ENCODE measurements at regions not wholly inside any gene's neighbourhood (a gene's known extent, or its start where the extent isn't known, plus 50 kb on each side); places are given as distances from the start of the nearest gene placed in this dataset.
"Not testable (repeated sequence)": the region's sequence is repeated elsewhere in the genome, so short reads cannot be mapped to it uniquely, and the experiment has no call there.

DNA sequence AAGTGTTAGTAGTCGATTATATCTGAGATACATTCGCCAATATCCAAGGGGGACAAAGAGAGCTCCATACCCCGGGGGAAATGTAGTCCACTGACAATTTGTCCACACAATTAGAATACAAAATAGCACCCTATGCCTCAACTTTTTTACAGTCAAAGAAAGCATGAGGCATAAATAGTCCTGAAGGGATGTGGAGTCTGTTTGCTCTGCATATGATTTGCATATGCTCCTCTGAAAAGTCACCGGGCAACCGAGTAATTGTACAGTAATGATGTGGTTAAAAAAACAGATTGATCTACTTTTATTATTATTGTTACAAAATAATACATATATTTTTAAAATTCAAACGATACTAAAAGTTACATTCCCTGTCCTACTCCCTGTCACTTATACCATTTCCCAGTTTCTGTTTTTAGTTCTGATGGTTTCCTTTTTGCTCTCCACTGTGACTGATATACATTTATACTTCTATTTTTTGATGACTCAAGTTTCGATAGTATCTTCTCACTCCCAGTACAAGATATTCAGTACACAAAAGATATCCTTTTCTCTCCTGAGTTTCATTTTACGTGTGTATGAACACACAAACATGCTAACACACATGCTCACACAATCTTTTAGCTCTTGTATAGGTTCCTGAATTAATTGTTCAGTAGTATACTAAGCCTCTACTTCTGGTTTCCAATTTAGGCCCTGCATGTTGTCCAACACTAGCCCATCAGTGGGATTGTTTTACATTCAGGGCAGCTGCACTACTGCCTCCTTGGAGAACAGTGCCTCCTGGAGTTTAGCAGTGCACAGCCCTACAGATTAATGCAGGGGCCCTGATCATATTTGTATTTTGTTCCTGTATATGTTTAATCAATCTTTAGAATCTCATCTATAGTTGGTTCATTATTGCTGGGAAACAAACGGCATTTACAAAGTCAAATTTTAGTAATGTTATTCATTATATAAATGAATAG lies 130.9 kb downstream of the TES start:
- DNase-seq (ENCODE audit: low spot score) (no peak), FAIRE-seq (no peak)

DNA sequence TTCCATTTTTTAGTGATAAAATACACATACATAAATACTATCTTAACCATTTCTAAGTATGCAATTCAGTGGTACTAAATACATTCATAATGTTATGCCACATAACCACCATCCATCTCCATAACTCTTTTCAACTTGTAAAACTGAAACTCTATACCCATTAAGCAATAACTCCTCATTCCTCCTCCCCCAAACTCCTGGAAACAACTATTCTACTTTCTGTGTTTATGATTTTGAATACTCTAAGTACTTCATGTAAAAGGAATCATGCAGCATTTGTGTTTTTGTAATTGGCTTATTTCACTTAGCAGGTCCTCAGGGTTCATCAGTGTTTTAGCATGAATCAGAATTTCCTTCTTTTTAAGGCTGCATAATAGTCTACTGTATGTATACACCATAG lies 131.8 kb downstream of the TES start:
- DNase-seq (ENCODE audit: low spot score) (no peak), FAIRE-seq (no peak)

DNA sequence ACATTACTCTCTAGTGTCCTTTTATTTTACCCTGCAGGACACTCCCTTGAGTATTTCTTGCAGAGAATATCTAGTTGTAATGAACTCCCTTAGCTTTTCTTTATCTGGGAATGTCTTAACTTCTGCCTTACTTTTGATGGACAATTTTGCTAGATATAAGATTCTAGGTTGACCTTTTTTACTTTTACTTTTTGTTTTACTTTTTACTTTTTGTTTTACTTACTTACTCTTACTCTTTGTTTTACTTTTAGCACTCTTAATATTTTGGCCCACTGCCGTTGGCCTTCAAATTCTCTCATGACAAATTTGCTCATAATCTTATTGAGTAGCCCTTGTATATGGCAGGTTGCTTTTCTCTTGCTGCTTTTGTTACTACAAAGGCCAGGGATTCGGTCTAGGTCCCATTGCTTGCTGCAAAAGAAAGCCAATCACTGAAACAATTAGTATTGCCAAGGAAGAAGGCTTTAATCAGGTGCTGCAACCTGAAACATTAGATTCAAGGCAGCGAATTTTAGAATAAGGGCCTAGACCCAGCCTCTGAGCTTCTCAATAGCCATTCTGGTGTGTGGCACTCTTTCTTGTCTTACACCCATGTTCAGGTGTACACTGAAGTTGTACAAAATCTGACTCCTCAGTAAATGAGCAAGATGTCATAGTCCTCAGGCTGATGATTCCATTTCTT lies 137.0 kb downstream of the TES start:
- FAIRE-seq: no peak
- DNase-seq (ENCODE audit: low spot score): no peak

DNA sequence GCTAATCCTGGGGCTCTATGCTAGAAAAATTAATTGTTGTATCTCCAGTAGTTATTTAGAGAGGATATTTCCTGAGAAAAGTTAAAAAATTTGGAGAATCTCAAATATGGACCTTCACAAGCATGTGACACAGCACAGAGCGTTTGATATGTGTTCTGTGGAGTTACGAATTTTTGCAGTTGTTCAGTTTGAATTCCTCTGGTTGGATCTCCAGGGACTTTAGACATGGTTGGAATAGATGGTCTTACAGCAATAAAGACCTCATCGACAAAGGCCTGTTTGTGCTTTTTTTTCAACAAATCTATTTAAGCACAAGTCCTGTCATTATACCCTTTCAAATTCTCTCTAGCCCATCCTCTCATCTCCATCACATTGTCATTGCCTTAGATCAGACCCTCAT lies 138.0 kb downstream of the TES start:
- no peak for DNase-seq (ENCODE audit: low spot score)
- FAIRE-seq: no peak

DNA sequence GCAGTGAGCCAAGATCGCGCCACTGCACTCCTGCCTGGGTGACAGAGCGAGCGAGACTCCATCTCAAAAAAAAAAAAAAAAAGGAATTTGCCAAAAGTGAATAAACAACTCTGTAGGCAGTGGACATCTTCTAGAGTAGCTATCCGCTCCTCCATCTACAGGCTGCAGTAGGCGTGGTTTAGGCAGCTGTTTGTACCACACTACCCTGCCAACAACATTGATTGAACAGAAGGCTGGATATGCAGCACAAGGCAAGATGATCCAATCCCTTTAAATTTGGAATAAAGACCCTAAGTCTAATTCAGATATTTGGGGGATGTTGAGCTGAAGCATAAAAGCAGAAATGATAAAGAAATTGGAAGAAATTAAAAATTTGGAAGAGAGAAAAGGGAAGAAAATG lies 141.6 kb downstream of the TES start:
- FAIRE-seq (no peak), DNase-seq (ENCODE audit: low spot score) (no peak)

DNA sequence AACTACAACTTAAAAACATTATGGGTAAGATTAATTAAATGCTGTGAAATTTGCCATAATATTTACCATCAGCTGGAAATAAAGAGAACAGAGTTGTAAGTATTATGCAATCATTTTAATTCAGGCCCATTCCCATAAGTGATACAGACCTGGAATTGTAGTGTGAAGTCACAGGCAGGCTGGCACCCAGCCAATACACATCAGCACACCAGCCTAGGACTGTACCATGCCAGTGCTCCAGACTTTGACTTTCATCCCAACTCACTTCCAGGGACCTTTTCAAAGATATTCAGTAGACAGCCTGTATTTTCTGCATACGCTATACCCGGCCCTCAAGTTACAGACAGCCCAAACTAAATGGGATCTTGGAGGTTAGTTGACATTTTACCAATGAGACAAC lies 143.3 kb downstream of the TES start:
- DNase-seq (ENCODE audit: low spot score) (no peak), FAIRE-seq (no peak)

DNA sequence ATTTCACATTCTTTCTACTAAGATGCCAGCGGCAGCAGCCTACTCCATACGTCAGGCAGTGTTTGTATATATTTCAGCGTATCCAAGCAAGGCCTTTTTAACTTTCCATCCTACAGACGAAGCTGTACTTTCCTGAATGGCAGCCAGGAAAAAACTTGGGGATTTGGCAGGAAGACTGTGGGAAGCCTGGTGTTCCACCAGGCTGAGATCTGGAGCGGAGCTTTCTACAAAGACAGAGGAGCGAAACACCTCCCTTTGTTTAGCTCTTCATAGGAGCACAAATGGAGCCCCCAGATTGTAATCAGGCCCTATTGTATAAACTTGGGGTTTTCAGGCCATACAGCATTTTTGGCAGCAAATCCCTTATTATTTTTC lies 143.8 kb downstream of the TES start:
- no peak for FAIRE-seq
- DNase-seq (ENCODE audit: low spot score): no peak

DNA sequence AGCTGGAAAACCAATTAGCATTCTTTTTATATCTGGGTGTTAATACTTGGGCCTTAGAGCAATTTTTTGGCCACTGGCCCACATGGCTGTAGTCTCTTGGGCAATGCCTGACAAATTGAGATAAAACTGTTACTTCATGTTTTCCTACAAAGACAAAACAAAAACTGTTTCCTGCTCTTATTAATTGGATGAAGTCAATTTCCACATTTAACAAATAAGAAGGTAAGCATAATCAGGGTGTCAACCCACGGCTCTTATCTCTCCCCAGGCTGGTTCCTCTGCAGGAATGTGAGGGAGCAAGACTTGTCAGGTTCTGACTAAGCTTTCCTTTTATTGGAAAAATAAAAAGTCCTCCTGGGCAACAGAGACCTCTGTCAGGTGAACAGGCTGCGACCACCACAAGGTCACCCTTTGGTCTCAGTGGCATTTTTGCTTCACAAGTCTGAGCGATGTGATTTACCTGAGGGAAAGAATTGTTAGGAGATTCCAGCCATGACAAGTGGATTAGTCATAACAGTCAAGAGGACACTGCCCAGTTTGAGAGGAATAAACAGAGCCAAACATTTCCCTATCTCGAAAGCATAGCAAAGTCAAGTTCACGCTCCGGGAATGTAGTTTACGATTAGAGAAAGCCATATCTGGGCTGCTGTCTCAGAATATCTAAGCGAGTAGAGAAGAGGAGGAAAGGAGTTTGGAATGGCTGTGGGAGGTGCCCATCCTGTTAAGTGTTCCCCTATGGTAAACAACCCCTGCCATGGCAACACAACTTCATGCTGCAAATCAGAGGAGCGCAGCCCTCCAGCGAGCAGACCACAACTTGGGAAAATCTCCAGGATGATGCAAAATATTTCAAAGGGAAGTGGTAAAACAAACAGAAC lies 144.4 kb downstream of the TES start:
- DNase-seq (ENCODE audit: low spot score): peak; percentile 75
- no peak for FAIRE-seq

DNA sequence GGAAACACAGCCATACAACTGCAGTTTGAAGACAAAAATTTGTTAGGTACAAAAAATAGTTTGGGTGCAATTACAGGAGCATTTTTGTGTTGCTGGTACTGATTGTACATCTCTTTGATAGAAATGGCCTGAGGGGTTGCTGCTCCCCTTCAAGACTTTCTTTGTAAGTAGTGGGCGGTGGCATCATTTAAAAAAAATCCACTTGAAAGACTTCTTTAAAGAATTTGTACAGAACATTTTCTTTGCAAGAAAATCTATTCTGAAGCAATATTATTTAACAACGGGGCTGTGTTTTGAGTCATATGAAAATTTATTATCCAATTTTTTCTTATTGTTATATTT lies 144.1 kb upstream of the CAV2 start:
- DNase-seq (ENCODE audit: low spot score) (no peak), FAIRE-seq (no peak)

DNA sequence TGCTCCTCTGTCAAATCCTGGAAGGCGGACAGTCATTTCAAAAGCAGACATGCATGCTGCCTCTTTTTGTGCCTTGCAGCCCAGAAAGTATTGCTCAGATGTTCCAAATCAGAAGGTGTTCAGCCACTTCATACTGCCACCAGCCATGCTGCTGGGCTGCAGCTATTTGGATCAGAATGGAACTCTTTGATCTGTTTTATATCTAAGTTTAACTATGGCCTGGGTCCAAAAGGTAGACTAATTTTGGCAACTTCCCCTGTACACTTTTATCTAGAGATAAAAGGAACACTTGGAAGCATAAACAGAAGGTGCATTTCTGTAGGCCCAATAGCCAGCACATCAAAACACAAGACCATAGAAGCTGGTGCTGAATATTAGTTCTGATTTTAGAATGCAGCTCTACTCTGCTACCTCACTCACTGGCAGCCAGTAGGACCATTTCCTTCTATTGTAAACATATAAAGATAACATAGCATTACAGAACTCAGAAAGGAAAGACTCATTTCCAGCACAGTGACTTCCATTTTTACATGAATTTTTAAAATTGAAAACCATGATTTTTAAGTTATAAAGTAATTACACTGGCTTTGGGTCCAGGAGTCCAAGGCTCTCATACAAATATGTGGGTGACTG lies 143.1 kb upstream of the CAV2 start:
- no peak for FAIRE-seq
- no peak for DNase-seq (ENCODE audit: low spot score)

DNA sequence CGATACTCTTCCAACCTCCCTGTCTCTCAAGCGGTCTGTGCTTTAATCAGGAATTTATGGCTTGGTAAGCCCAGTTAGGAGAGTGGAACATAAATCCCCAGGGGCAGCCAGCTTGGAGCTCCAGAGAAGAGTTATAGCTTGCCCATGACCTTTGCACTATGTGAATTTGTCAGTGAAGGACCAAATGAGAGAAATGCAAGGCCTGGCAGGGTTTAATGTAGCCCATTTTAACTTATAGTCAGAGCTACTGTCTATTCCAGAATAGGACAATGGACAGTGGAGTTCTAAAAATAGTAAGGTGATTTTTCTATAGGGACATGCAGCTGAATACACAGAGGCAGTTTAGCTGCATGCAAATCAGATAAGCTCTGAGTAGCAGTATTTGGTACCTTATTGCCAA lies 142.6 kb upstream of the CAV2 start:
- DNase-seq (ENCODE audit: low spot score) (no peak), FAIRE-seq (no peak)

DNA sequence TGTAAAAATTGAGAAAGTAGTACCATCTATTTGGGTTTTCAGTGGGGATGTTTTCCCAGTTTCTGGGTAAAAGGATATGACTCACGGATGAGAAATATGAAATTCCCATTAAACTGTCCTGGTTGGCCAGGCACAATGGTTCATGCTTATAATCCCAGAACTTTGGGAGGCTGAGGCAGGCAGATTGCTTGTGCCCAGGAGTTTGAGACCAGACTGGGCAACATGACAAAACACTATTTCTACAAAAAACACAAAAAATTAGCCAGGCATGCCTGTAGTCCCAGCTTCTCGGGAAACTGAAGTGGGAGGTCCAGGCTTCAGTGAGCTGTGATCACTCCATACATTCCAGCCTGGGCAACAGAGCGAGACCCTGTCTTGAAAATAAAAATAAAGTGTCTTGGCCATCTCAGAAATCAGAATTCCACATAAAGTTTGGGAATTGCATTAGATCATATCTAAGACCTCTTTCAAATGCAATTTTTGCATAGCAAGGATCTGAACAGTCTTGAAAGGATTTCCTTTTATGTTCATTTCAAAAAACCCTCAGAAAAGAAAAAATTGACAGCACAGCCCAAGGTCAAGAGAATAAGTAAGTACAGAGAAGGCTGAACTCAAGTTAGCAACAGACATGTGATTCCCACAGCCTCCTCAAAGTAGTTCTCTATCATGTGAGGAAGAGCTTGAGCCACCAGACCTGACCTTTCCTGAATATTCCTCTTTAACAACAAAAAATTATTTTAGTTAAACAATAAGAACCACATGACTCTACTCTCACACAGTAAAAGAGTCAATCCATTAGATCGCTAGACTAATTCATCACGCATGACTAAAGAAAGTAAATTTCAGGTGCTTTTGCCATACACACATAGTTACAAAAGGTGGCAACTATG lies 141.5 kb upstream of the CAV2 start:
- peak; percentile 48 for FAIRE-seq
- DNase-seq (ENCODE audit: low spot score): no peak

DNA sequence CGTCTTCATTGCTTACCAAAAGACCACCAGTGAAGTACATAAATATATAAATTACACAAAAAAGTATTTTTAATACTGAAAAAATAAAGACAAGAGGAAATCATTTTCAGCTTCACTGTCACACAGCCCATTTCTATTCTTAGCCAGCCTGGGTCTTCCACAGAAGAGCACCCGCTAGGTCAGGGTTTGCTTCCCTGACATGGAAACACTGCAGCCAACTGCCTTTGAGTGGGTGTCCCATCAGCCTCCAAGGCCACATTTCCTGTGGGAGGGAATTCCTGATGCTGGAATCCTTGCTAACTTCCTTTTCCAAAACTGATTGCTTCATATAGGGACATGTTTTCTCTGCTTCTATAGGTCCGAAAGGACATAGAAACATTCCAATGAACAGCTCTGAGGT lies 137.8 kb upstream of the CAV2 start:
- DNase-seq (ENCODE audit: low spot score): no peak
- no peak for FAIRE-seq

DNA sequence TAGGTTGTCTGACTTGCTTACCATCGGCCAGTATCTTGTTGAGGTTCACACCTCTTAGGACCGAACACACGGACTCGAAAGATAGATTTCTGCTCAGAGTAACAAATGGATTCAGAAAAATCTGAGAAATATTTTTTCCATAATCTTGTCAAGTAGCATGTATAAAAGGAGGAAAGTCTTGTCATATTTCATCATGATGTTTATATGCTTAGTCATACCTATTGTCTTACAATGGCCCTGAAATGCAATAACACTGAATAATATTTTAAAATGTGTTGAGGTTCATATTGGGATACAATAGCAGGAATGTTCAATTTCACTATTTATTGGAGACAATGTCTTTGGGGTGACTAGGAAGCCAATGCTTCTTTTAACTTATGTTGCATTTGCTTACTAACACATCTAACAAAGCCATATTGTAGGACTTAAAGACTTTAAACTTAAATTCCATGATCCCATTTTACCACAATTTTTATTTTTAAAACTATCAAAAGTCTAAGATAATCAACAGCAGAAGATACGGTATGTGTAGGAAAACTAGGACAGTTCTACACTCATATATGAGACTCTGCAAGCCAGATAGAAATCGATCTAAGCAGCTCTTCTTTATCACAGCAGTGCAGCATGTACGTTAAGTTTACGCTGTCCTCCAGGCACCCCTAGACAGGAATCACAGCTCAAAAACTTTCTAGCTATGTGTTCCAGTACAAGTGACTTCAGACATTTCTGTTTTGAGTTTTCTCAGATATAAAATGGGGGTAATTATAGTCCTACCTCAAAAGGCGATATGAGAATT lies 135.7 kb upstream of the CAV2 start:
- FAIRE-seq (no peak), DNase-seq (ENCODE audit: low spot score) (no peak)

DNA sequence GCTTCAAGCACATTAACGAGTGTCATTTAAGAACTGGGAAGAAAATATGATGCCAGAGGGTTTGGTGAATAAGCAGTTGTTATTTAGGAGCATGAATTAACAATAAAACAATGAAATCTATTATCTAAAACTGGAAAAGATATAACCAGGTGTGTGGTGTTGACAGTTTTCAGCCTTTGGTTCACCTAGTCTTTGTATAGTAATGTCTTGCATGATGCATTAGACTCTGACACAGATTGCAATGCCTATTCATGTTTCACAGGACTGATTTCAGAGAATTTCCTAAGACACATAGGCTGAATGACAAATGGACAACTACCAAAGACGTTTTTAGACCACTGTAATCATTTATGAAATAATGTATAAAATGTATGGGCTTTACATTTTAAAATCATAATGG lies 135.1 kb upstream of the CAV2 start:
- FAIRE-seq: no peak
- no peak for DNase-seq (ENCODE audit: low spot score)

DNA sequence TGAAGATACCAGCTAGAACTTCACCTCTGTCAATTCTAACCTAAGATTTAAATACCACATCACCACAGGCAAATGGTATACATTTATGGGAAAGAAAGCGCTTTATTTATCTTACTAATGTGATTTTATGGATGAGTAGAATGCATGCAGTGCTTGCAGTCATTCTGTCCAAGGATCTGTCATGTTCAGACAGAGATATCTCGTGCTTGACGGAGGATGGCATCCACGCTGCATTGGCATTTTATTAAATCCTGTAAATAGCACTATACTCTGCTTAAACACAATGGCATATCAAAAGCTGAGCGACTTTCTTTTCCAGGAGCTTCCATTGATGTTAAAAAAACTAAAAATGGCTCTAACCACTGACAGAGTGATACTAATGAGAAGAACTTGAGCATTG lies 133.7 kb upstream of the CAV2 start:
- no peak for FAIRE-seq
- no peak for DNase-seq (ENCODE audit: low spot score)

DNA sequence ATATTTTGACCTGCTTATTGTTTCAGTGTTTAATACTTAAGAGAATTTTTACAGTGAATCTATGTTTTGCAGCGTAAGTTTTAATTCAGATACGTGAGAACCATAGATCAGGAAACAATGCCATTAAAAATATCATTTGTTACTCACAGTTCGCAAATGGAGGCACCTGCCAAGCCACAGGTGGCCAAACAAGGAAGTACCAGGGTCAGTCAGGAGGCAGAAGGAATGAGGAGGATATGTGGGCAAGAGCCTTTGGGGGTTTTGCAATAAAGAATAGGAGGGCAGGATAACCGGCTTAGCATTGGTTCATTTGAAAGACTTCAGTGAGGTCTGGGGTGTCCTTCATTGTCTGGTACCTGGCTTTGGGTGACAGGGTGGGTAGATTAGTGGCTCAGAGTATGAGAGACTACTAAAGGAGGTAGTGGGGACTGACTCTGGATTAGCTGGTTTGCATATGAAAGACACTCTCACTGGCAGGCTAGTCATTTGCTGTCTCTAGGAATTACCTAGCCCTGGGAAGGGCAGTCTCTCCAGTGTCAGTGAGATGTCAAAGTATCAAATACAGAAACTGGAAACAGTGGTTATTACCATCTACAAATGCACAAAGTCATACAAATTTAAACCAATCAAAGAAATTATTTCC lies 132.2 kb upstream of the CAV2 start:
- no peak for DNase-seq (ENCODE audit: low spot score)
- FAIRE-seq: no peak

DNA sequence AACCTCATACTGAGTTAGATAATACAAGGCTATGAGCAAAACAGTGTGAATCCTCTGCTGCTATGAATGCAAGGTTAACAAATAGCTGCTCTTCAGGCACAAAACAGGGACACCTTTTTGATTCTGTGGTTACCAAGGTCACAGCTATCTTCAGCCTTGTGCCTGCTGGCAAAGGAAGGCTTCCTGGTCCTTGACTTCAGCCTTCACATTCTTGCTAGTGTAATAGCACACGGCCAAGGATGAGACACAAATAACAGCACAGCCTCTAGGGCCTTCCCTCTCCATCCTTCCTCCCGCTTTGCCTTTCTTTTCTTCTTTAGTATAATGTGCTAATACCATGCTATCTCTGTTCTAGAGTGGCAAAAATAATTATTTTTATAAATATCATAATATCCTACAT lies 130.6 kb upstream of the CAV2 start:
- FAIRE-seq (no peak), DNase-seq (ENCODE audit: low spot score) (no peak)

DNA sequence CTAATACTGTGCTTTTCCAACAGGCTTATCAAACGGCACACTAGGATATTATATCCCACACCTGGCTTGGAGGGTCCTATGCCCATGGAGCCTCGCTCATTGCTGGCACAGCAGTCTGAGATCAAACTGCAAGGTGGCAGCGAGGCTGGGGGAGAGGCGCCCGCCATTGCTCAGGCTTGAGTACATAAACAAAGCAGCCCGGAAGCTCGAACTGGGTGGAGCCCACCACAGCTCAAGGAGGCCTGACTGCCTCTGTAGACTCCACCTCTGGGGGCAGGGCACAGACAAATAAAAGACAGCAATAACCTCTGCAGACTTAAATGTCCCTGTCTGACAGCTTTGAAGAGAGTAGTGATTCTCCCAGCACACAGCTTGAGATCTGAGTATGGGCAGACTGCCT lies 128.0 kb upstream of the CAV2 start:
- not testable (repeated sequence) for DNase-seq (ENCODE audit: low spot score); FAIRE-seq

All from urothelium cell line (cell line).